ENCODE measurements at regions not wholly inside any gene's neighbourhood (a gene's known extent, or its start where the extent isn't known, plus 50 kb on each side); places are given as distances from the start of the nearest gene placed in this dataset.
"Not testable (repeated sequence)": the region's sequence is repeated elsewhere in the genome, so short reads cannot be mapped to it uniquely, and the experiment has no call there.

DNA sequence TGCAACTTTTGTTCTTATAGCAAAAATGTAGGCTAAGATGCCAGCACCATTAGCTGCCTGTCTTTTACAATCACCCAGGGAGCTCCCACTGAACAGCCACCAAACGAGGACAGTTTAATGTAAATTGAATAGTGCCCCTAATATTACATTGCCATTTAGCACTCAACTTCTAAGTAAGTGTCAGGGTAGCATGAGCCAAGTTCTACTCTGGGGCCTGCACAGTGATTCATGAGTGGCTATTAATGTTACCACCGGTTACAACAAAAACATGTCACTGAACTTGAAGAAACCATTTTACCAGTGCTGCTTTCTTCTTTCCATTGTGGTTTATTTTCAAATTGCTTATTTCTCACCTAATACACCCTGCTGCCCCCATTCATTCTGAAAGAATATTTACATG is 295.6 kb upstream of the RRP15 start:
- Histone ChIP-seq H3K27ac (ENCODE audit: low read depth in 1 of 2, low read length in 2 of 2) (no peak overlapping the region), H3K4me3 (ENCODE audit: low read length in 2 of 2) (no peak overlapping the region), H3K4me1 (ENCODE audit: control insufficient read depth in 1 of 2, insufficient read depth in 2 of 2, low read length in 2 of 2) (no peaks in the 10 kb centered on the region), H3K27me3 (ENCODE audit: control insufficient read depth in 1 of 2, insufficient read depth in 2 of 2, low read length in 1 of 2) (no peaks in the 10 kb centered on the region), H3K9me3 (ENCODE audit: control insufficient read depth, low read length) (no peaks in the 10 kb centered on the region), H3K36me3 (ENCODE audit: control insufficient read depth in 1 of 2, insufficient read depth in 2 of 2, low read length in 1 of 2) (no peaks in the 10 kb centered on the region)
- intact Hi-C loops (cut with DNase I): no loop called here
- 51 to 72% methylated on average over 2 of the region's 2 CpGs for WGBS, 2 donors
- no peak for ATAC-seq (ENCODE audit: low FRiP score)
- DNase-seq: no peak

DNA sequence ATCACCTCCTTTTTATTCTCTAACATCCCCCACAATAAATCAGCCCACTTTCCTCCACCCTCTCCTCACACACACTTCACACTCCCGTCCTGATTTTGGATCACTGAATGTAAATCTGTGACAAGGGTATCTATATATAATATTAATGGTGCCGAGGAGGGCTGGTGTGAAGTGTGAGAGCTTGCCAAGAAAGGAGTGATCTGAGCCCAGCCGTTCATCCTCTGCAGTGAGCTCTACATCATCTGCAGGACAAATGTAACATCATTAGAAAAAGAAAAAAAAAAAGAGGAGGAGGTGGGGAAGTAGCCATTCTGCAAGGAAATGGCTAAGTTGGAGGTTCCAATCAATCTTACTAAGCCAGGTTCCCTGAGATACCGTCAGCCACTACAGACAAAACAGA is 291.7 kb upstream of the RRP15 start:
- WGBS, 2 donors: 17 to 46% methylated on average over 4 of the region's 4 CpGs
- H3K27ac ChIP-seq (ENCODE audit: low read depth in 1 of 2, low read length in 2 of 2): no peak overlapping the region
- no peak for ATAC-seq (ENCODE audit: low FRiP score)

DNA sequence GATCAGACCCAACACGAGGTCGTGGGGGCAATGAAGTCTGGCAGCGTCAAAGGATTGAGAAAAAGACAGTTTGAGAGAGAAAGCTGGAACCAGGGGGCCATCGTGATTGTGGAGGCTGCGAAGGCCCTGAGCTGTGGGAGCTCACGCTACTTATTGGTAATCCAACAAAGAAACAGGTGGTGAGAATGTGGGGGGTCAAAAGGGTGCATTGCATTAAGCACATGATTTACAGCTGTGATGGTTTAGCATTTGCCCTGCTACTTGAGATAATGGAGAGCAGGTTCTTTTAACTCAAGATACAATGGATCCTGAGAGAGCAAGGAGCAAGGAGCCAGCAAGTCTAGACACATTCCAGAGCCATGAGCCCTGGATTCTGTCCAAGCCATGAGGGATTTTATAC is 276.8 kb upstream of the RRP15 start:
- H3K4me3 ChIP-seq (ENCODE audit: low read length in 2 of 2); H3K9me3 ChIP-seq (ENCODE audit: control insufficient read depth, low read length); H3K36me3 ChIP-seq (ENCODE audit: control insufficient read depth in 1 of 2, insufficient read depth in 2 of 2, low read length in 1 of 2); intact Hi-C loops (cut with DNase I); H3K27me3 ChIP-seq (ENCODE audit: control insufficient read depth in 1 of 2, insufficient read depth in 2 of 2, low read length in 1 of 2); DNase-seq; H3K4me1 ChIP-seq (ENCODE audit: control insufficient read depth in 1 of 2, insufficient read depth in 2 of 2, low read length in 2 of 2); ATAC-seq (ENCODE audit: low FRiP score); H3K27ac ChIP-seq (ENCODE audit: low read depth in 1 of 2, low read length in 2 of 2): not testable (repeated sequence)
- 86 to 88% methylated on average over 6 of the region's 6 CpGs for WGBS, 2 donors

More for the DNA sequence above, 291.7 kb upstream of the RRP15 start:
- Histone ChIP-seq H3K9me3 (ENCODE audit: control insufficient read depth, low read length) (no peaks in the 10 kb centered on the region), H3K36me3 (ENCODE audit: control insufficient read depth in 1 of 2, insufficient read depth in 2 of 2, low read length in 1 of 2) (no peaks in the 10 kb centered on the region), H3K4me3 (ENCODE audit: low read length in 2 of 2) (no peak overlapping the region), H3K27me3 (ENCODE audit: control insufficient read depth in 1 of 2, insufficient read depth in 2 of 2, low read length in 1 of 2) (no peaks in the 10 kb centered on the region), H3K4me1 (ENCODE audit: control insufficient read depth in 1 of 2, insufficient read depth in 2 of 2, low read length in 2 of 2) (no peaks in the 10 kb centered on the region)
- DNase-seq: no peak
- intact Hi-C loops (cut with DNase I): no loop called here

DNA sequence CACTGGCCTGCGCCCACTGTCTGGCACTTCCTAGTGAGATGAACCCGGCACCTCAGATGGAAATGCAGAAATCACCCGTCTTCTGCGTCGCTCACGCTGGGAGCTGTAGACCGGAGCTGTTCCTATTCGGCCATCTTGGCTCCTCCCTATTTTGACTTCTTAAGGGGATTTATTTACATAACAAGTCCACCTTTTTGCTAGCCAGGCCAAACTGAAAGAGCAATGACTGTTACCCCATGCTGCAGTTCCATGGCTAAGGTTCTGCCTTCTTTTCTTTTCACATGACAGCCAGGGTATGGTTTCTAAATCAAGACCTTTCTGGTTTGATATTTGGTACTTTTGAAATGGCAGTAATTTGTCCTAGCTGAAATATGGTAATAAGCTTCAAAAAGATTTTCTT is 270.0 kb upstream of the RRP15 start:
- intact Hi-C loops (cut with DNase I); H3K9me3 ChIP-seq (ENCODE audit: control insufficient read depth, low read length); H3K27ac ChIP-seq (ENCODE audit: low read depth in 1 of 2, low read length in 2 of 2); H3K27me3 ChIP-seq (ENCODE audit: control insufficient read depth in 1 of 2, insufficient read depth in 2 of 2, low read length in 1 of 2); ATAC-seq (ENCODE audit: low FRiP score); H3K36me3 ChIP-seq (ENCODE audit: control insufficient read depth in 1 of 2, insufficient read depth in 2 of 2, low read length in 1 of 2); H3K4me1 ChIP-seq (ENCODE audit: control insufficient read depth in 1 of 2, insufficient read depth in 2 of 2, low read length in 2 of 2); DNase-seq; H3K4me3 ChIP-seq (ENCODE audit: low read length in 2 of 2): not testable (repeated sequence)
- WGBS, 2 donors: 80 to 85% methylated on average over 2 to 8 of the region's 8 CpGs

DNA sequence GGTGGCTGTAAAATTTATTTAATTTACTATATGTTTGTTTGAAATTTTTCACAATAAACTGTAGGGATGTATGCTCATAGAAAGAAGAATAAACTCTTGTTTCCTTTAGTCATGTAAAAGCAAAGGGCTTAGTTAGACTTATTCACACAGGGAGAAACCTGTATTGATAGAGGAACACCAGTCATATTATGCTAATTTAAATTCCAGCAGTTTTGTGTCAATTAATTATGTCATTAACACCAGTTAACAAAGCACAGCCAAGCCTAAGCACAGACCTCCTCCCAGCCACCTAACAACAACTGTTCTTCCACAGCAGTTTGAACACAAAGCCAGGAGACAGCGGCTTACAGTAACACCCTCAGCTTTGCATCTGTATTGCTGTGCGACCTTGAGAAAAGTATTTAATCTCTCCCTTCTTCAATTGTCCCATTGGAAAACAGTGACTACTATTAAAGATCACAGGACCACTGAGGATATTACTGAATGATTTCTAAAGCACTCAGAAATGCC is 260.8 kb upstream of the RRP15 start:
- intact Hi-C loops (cut with DNase I): no loop called here
- Histone ChIP-seq H3K27ac (ENCODE audit: low read depth in 1 of 2, low read length in 2 of 2) (no peak overlapping the region), H3K4me1 (ENCODE audit: control insufficient read depth in 1 of 2, insufficient read depth in 2 of 2, low read length in 2 of 2) (no peaks in the 10 kb centered on the region), H3K4me3 (ENCODE audit: low read length in 2 of 2) (no peak overlapping the region), H3K9me3 (ENCODE audit: control insufficient read depth, low read length) (peaks cover 2% of the 10 kb centered on the region), H3K27me3 (ENCODE audit: control insufficient read depth in 1 of 2, insufficient read depth in 2 of 2, low read length in 1 of 2) (no peaks in the 10 kb centered on the region), H3K36me3 (ENCODE audit: control insufficient read depth in 1 of 2, insufficient read depth in 2 of 2, low read length in 1 of 2) (no peaks in the 10 kb centered on the region)
- 48 to 62% methylated on average over 2 of the region's 2 CpGs for WGBS, 2 donors
- no peak for ATAC-seq (ENCODE audit: low FRiP score)
- DNase-seq: no peak

DNA sequence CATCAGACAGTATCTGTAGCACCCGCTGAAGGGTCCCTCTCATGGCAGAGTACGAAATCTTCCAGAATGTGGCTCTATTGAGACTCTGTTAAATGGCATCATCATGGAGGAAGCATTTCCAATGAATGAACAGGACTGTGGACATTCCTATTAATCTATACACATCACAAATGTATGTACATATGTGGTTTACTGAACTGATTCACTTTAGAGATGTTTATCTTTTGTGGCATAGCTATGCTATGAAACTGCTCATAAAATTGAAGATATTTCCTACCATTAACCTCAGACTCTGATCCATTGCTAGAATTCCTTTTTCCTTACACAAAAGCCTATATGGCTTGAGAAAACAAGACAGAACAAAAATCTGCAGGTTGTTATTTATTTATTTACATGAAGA is 259.6 kb upstream of the RRP15 start:
- Histone ChIP-seq H3K4me1 (ENCODE audit: control insufficient read depth in 1 of 2, insufficient read depth in 2 of 2, low read length in 2 of 2) (no peaks in the 10 kb centered on the region), H3K4me3 (ENCODE audit: low read length in 2 of 2) (no peak overlapping the region), H3K27me3 (ENCODE audit: control insufficient read depth in 1 of 2, insufficient read depth in 2 of 2, low read length in 1 of 2) (no peaks in the 10 kb centered on the region), H3K36me3 (ENCODE audit: control insufficient read depth in 1 of 2, insufficient read depth in 2 of 2, low read length in 1 of 2) (no peaks in the 10 kb centered on the region), H3K9me3 (ENCODE audit: control insufficient read depth, low read length) (peaks cover 2% of the 10 kb centered on the region), H3K27ac (ENCODE audit: low read depth in 1 of 2, low read length in 2 of 2) (no peak overlapping the region)
- intact Hi-C loops (cut with DNase I): no loop called here
- DNase-seq: no peak
- WGBS, 2 donors: 84 to 91% methylated on average over 2 of the region's 2 CpGs
- ATAC-seq (ENCODE audit: low FRiP score): no peak

DNA sequence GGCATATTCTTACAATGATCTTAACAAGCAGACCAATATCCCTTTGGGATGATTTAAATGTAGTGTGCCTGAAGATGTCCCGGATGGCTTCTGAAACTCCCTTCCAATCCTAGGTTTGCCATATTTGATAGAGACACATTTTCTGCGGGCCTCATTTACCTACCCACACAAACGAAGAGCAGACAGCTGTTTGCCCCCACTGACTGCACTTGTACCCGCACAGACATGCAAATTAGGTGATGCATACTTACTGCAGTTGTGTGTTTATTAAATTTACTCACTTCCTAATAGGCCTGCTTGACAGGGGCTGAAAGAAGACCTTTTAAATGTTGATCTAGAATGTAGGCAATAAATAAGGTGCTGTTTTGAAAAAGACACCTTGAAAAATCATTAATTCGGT is 257.9 kb upstream of the RRP15 start:
- ATAC-seq (ENCODE audit: low FRiP score): no peak
- 85 to 87% methylated on average over 5 of the region's 5 CpGs for WGBS, 2 donors

DNA sequence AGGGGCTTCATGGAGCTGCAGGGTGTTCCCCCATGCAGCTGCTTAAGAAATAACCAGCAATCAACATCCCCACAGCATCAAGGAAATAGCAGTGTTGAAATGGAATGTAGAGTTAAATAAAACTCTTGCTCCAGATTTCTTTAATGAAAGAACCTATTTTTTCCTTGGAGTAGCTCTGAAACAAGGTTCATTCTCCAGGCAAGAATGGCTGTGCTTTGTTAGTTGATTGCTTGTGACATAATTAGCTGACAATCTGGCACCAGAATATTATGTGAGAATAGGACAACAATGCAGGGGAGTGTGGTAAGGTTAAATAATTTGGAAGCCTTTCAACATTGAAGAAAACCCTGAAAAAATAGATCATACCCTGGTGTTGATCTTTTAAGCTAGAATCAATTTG is 254.2 kb upstream of the RRP15 start:
- DNase-seq: no peak
- intact Hi-C loops (cut with DNase I): no loop called here
- H3K4me1 ChIP-seq (ENCODE audit: control insufficient read depth in 1 of 2, insufficient read depth in 2 of 2, low read length in 2 of 2): no peaks in the 10 kb centered on the region
- no peak for ATAC-seq (ENCODE audit: low FRiP score)
- H3K9me3 ChIP-seq (ENCODE audit: control insufficient read depth, low read length): no peaks in the 10 kb centered on the region
- no peak overlapping the region for H3K27ac ChIP-seq (ENCODE audit: low read depth in 1 of 2, low read length in 2 of 2)
- no peaks in the 10 kb centered on the region for H3K36me3 ChIP-seq (ENCODE audit: control insufficient read depth in 1 of 2, insufficient read depth in 2 of 2, low read length in 1 of 2)
- no peaks in the 10 kb centered on the region for H3K27me3 ChIP-seq (ENCODE audit: control insufficient read depth in 1 of 2, insufficient read depth in 2 of 2, low read length in 1 of 2)
- H3K4me3 ChIP-seq (ENCODE audit: low read length in 2 of 2): no peak overlapping the region

More for the DNA sequence above, 257.9 kb upstream of the RRP15 start:
- intact Hi-C loops (cut with DNase I): no loop called here
- no peaks in the 10 kb centered on the region for H3K36me3 ChIP-seq (ENCODE audit: control insufficient read depth in 1 of 2, insufficient read depth in 2 of 2, low read length in 1 of 2)
- H3K9me3 ChIP-seq (ENCODE audit: control insufficient read depth, low read length): no peaks in the 10 kb centered on the region
- H3K4me3 ChIP-seq (ENCODE audit: low read length in 2 of 2): no peak overlapping the region
- no peaks in the 10 kb centered on the region for H3K4me1 ChIP-seq (ENCODE audit: control insufficient read depth in 1 of 2, insufficient read depth in 2 of 2, low read length in 2 of 2)
- no peak overlapping the region for H3K27ac ChIP-seq (ENCODE audit: low read depth in 1 of 2, low read length in 2 of 2)
- DNase-seq: no peak
- H3K27me3 ChIP-seq (ENCODE audit: control insufficient read depth in 1 of 2, insufficient read depth in 2 of 2, low read length in 1 of 2): no peaks in the 10 kb centered on the region

DNA sequence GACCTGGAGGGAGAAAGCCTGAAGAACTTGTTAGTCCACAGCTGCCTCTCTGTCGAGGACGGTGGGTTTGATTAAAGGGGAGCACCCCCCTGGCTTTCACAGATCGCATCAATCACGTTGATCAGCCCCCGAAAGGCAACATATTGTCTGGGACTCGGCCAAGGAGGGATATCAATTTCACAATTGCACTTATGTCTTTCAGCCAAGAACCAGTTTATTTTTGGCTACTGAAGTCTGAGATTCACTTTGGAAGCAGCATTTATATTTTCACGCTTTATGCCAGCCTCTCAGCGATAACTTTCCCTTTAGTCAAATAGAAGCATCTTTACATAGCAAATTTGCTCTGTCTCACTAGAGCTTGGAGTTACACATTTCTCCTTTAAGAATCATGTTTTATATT is 253.2 kb upstream of the RRP15 start:
- intact Hi-C loops (cut with DNase I): no loop called here

More for the DNA sequence above, 253.2 kb upstream of the RRP15 start:
- DNase-seq (no peak), ATAC-seq (ENCODE audit: low FRiP score) (no peak)
- no peaks in the 10 kb centered on the region for H3K9me3 ChIP-seq (ENCODE audit: control insufficient read depth, low read length)
- no peaks in the 10 kb centered on the region for H3K27me3 ChIP-seq (ENCODE audit: control insufficient read depth in 1 of 2, insufficient read depth in 2 of 2, low read length in 1 of 2)
- no peak overlapping the region for H3K4me3 ChIP-seq (ENCODE audit: low read length in 2 of 2)
- H3K4me1 ChIP-seq (ENCODE audit: control insufficient read depth in 1 of 2, insufficient read depth in 2 of 2, low read length in 2 of 2): no peaks in the 10 kb centered on the region
- 21% methylated on average over 8 of the region's 8 CpGs for WGBS, 2 donors
- H3K36me3 ChIP-seq (ENCODE audit: control insufficient read depth in 1 of 2, insufficient read depth in 2 of 2, low read length in 1 of 2): no peaks in the 10 kb centered on the region
- H3K27ac ChIP-seq (ENCODE audit: low read depth in 1 of 2, low read length in 2 of 2): no peak overlapping the region
